CD4-positive, alpha-beta T cell (primary cell): ENCODE measurements at regions not wholly inside any gene's neighbourhood (a gene's known extent, or its start where the extent isn't known, plus 50 kb on each side); places are given as distances from the start of the nearest gene placed in this dataset.

Experiments
- ATAC-seq: fragments of 200-7000 bp; cut with Tn5 transposase; one replicate; pipeline ENCODE4 v1.10.0; 2022; ENCODE audit warnings: mild to moderate bottlenecking; ENCODE audit not compliant: poor library complexity
- CTCF ChIA-PET: fragments of 350-600 bp; sonication (Branson Sonifier 250); formaldehyde crosslinking; loops from one replicate; lab custom pipeline; 2021; ENCODE audit warnings: antibody characterized with exemption, inconsistent platforms; lab: Charles Lee
- POLR2A ChIA-PET: fragments of 350-600 bp; sonication (Branson Sonifier 250); formaldehyde crosslinking; loops from one replicate; lab custom pipeline; 2021; ENCODE audit warnings: antibody characterized with exemption, inconsistent platforms; lab: Charles Lee
- DNase-seq, 14 experiments: peaks; one replicate each; pipeline ENCODE4 v3.0.0-alpha.2; 2013 to 2020; ENCODE audit warnings: mixed read lengths in 2 of 14
- H3K27ac ChIP-seq, 2 donors: one replicate each; pipeline versions ENCODE4 v1.5.1 to v1.7.0; 2013; ENCODE audit warnings: low read length in 2 of 2, low read depth in 1 of 2, mild to moderate bottlenecking in 1 of 2
- H3K27me3 ChIP-seq, 2 experiments: 1 replicate in 1 of 2; 2 replicates in 1 of 2; pipeline versions ENCODE4 v1.6.1 to v1.7.0; 2013; ENCODE audit warnings: low read length in 2 of 2, control low read depth in 1 of 2, mild to moderate bottlenecking in 1 of 2, moderate library complexity in 1 of 2; ENCODE audit not compliant: insufficient read depth in 2 of 2, control insufficient read depth in 1 of 2
- H3K36me3 ChIP-seq: one replicate; pipeline ENCODE4 v1.6.1; 2013; ENCODE audit warnings: low read length, control low read depth; ENCODE audit not compliant: insufficient read depth
- H3K4me1 ChIP-seq: one replicate; pipeline ENCODE4 v1.6.1; 2013; ENCODE audit warnings: low read length, control low read depth; ENCODE audit not compliant: insufficient read depth
- H3K4me3 ChIP-seq: one replicate; pipeline ENCODE4 v1.5.1; 2013; ENCODE audit warnings: mild to moderate bottlenecking, low read length, moderate library complexity
- H3K9me3 ChIP-seq, 2 experiments: 1 replicate in 1 of 2; 2 replicates in 1 of 2; pipeline versions ENCODE4 v1.6.1 to v1.7.0; 2013; ENCODE audit warnings: low read length in 2 of 2, mild to moderate bottlenecking in 2 of 2, control low read depth in 1 of 2, moderate library complexity in 1 of 2; ENCODE audit not compliant: control insufficient read depth in 1 of 2, insufficient read depth in 1 of 2
- H3K27ac Mint-ChIP-seq: one replicate; pipeline ENCODE4 v1.8.0; 2020; ENCODE audit warnings: mixed read lengths
- H3K27me3 Mint-ChIP-seq: one replicate; pipeline ENCODE4 v1.8.0; 2021; ENCODE audit warnings: mixed read lengths
- H3K36me3 Mint-ChIP-seq: one replicate; pipeline ENCODE4 v1.8.0; 2021; ENCODE audit warnings: low read depth, mixed read lengths
- H3K4me1 Mint-ChIP-seq: one replicate; pipeline ENCODE4 v1.8.0; 2021; ENCODE audit warnings: low read depth, mixed read lengths
- H3K4me3 Mint-ChIP-seq: one replicate; pipeline ENCODE4 v1.8.0; 2020; ENCODE audit warnings: mild to moderate bottlenecking, mixed read lengths
- H3K9me3 Mint-ChIP-seq: one replicate; pipeline ENCODE4 v1.8.0; 2020; ENCODE audit warnings: mixed read lengths
- intact Hi-C, 2 experiments: fragments of 100-400 bp; cut with DNase I in 1 of 2; cut with micrococcal nuclease in 1 of 2; formaldehyde crosslinking; loops; one replicate each; pipeline versions ENCODE4 v1.15.1 to v1.9.0; 2023 to 2025; cut with DNase I, micrococcal nuclease
- TF ChIP-seq, protein P1 (sequence below): fragments of 200-600 bp; IDR thresholded peaks from one replicate; pipeline ENCODE4 v1.8.0; 2022; ENCODE audit warnings: antibody characterized with exemption, mild to moderate bottlenecking

DNA sequence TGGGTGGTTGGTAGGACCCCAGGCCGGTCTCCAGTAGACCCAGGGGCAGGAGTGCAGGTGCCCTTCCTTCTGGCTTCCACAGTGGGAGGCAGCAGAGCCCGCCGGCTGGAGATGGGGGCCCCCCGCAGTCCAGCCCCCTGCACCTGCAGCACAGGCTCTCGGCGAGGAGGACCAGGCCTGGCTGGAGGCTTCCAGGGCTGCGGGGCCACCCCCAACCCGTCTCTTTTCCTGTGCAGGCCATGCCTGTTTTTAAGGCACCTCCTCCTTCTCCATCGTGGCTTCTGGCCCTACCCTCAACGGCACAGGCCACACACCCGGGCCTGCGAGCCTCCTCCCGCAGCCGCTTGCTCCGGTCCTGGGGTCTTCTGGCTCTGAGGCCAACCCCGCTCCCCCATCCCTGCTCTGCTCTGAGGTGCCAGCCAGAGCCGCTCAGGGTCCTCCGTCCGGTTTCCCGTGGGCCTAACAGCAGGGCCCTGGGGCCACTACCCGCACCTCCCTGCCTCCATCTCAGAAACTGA is 77.2 kb upstream of the ANKRD10 start:
- H3K27ac ChIP-seq, result no peak overlapping the region
- H3K4me1 Mint-ChIP-seq, result no peaks in the 10 kb centered on the region
- ATAC-seq, result no peak

DNA sequence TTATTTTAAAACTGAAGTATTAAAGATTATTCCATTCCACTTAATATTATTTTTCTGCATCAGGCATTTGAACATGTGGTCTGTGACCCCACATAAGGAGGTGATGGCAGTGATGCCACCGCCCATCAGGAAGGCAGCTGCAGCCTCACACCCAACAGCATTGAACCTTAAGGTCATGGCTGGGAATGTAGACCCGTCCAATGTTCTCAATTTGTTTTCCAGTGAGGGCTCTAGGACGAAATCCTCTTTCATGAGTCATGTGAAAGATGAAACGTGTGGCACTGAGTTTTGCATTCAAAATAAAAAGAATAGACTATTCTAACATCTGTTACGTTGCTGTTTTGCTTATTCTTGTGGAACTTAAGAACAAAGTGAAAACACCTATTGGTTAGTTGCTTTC is 74.5 kb upstream of the ANKRD10 start:
- H3K36me3 Mint-ChIP-seq, result no peaks in the 10 kb centered on the region
- intact Hi-C loops, result no loop called here

More for the DNA sequence above, 77.2 kb upstream of the ANKRD10 start:
- Mint-ChIP-seq H3K9me3 (no peaks in the 10 kb centered on the region), H3K27me3 (peaks cover 41% of the 10 kb centered on the region), H3K27ac (no peak overlapping the region), H3K36me3 (no peaks in the 10 kb centered on the region), H3K4me3 (no peak overlapping the region)
- TF ChIP-seq, protein P1, sequence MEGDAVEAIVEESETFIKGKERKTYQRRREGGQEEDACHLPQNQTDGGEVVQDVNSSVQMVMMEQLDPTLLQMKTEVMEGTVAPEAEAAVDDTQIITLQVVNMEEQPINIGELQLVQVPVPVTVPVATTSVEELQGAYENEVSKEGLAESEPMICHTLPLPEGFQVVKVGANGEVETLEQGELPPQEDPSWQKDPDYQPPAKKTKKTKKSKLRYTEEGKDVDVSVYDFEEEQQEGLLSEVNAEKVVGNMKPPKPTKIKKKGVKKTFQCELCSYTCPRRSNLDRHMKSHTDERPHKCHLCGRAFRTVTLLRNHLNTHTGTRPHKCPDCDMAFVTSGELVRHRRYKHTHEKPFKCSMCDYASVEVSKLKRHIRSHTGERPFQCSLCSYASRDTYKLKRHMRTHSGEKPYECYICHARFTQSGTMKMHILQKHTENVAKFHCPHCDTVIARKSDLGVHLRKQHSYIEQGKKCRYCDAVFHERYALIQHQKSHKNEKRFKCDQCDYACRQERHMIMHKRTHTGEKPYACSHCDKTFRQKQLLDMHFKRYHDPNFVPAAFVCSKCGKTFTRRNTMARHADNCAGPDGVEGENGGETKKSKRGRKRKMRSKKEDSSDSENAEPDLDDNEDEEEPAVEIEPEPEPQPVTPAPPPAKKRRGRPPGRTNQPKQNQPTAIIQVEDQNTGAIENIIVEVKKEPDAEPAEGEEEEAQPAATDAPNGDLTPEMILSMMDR, result no peak
- Histone ChIP-seq H3K27me3 (peaks cover 0 to 2% of the 10 kb centered on the region in 2 experiments), H3K36me3 (no peaks in the 10 kb centered on the region), H3K4me1 (no peaks in the 10 kb centered on the region), H3K9me3 (peaks cover 0 to 7% of the 10 kb centered on the region in 2 experiments), H3K4me3 (no peak overlapping the region)
- POLR2A ChIA-PET, result no interaction called here
- intact Hi-C loops, result no loop called here
- CTCF ChIA-PET, result no interaction called here
- DNase-seq, result no peak

DNA sequence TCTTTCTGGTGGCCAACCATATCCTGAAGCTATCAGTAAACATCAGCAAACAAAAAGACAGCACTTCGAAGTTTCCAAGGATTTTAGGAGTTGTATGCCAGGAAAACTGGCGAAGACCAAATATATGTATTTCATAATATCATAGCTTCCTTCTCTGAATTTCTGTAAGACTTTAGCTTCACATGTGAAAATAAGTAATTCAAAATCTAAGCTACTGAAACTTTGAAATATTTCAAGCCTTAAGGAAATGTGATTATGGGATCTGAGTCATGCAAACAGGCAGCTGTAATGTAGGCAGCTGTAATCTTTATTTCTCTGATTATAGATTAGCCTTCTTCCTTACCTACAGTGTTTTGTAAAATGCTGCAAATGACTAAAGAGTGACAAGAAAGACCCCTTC is 70.7 kb upstream of the ANKRD10 start:
- ChIA-PET POLR2A (no interaction called here), CTCF (interaction anchor here (0.6 to 1.4 kb wide), 2 partner anchors 10 to 23 kb away, joined by 3 read pairs; no protein-coding TSS in a partner anchor)
- Mint-ChIP-seq H3K27me3 (peaks cover 52% of the 10 kb centered on the region), H3K4me3 (no peak overlapping the region), H3K36me3 (no peaks in the 10 kb centered on the region), H3K4me1 (no peaks in the 10 kb centered on the region), H3K9me3 (no peaks in the 10 kb centered on the region), H3K27ac (no peak overlapping the region)
- H3K27me3 ChIP-seq, result peaks cover 8 to 19% of the 10 kb centered on the region in 2 experiments
- H3K4me3 ChIP-seq, result no peak overlapping the region
- TF ChIP-seq, protein P1, result no peak
- no peaks in the 10 kb centered on the region for H3K9me3 ChIP-seq
- DNase-seq, result no peak
- no peak overlapping the region for H3K27ac ChIP-seq
- no peak for ATAC-seq
- H3K36me3 ChIP-seq, result no peaks in the 10 kb centered on the region
- intact Hi-C loops, result no loop called here
- H3K4me1 ChIP-seq, result no peaks in the 10 kb centered on the region

More for the DNA sequence above, 74.5 kb upstream of the ANKRD10 start:
- Histone ChIP-seq H3K4me1 (no peaks in the 10 kb centered on the region), H3K9me3 (peaks cover 0 to 7% of the 10 kb centered on the region in 2 experiments), H3K27ac (no peak overlapping the region), H3K36me3 (no peaks in the 10 kb centered on the region), H3K4me3 (no peak overlapping the region), H3K27me3 (peaks cover 8 to 14% of the 10 kb centered on the region in 2 experiments)
- Mint-ChIP-seq H3K4me1 (no peaks in the 10 kb centered on the region), H3K9me3 (no peaks in the 10 kb centered on the region), H3K4me3 (no peak overlapping the region), H3K27ac (no peak overlapping the region), H3K27me3 (peaks cover 34% of the 10 kb centered on the region)
- no peak for DNase-seq
- CTCF ChIA-PET, result no interaction called here
- TF ChIP-seq, protein P1, result no peak
- ATAC-seq, result no peak
- POLR2A ChIA-PET, result no interaction called here
